MCF 10A (cell line): ENCODE measurements at regions not wholly inside any gene's neighbourhood (a gene's known extent, or its start where the extent isn't known, plus 50 kb on each side); places are given as distances from the start of the nearest gene placed in this dataset.

Experiments
- BruUV-seq: library from RNA; stranded (reverse); fragments of 400-500 nt; replicated peaks from 2 replicates; lab custom pipeline; 2021; lab: Mats Ljungman, UMichigan
- CTCF ChIA-PET: fragments of 300-600 bp; sonication (Branson Sonifier 250); formaldehyde crosslinking; extraction: SDS; loops from one replicate; lab custom pipeline; 2021; ENCODE audit warnings: antibody characterized with exemption, inconsistent platforms; lab: Yijun Ruan, JAX
- POLR2A ChIA-PET: fragments of 300-600, 350-650 bp; sonication (Branson Sonifier 250); formaldehyde crosslinking; extraction: SDS; loops from one replicate; lab custom pipeline; 2020; ENCODE audit warnings: antibody characterized with exemption, inconsistent platforms; lab: Yijun Ruan, JAX
- DNase-seq: peaks from one replicate; pipeline ENCODE4 v3.0.0-alpha.2; 2018; ENCODE audit not compliant: unreplicated experiment
- H3K27ac Mint-ChIP-seq: one replicate; pipeline ENCODE4 v1.8.0; 2022; ENCODE audit warnings: mild to moderate bottlenecking, low read depth, mixed read lengths; ENCODE audit not compliant: unreplicated experiment
- H3K27me3 Mint-ChIP-seq: one replicate; pipeline ENCODE4 v1.8.0; 2022; ENCODE audit warnings: mixed read lengths; ENCODE audit not compliant: insufficient read depth, unreplicated experiment
- H3K36me3 Mint-ChIP-seq: one replicate; pipeline ENCODE4 v1.8.0; 2022; ENCODE audit warnings: mild to moderate bottlenecking, moderate library complexity, mixed read lengths; ENCODE audit not compliant: insufficient read depth, unreplicated experiment
- H3K4me1 Mint-ChIP-seq: one replicate; pipeline ENCODE4 v1.8.0; 2022; ENCODE audit warnings: mixed read lengths; ENCODE audit not compliant: insufficient read depth, unreplicated experiment
- H3K4me3 Mint-ChIP-seq: one replicate; pipeline ENCODE4 v1.8.0; 2022; ENCODE audit warnings: mild to moderate bottlenecking, moderate library complexity, mixed read lengths; ENCODE audit not compliant: unreplicated experiment
- H3K9me3 Mint-ChIP-seq: one replicate; pipeline ENCODE4 v1.8.0; 2022; ENCODE audit warnings: mixed read lengths; ENCODE audit not compliant: unreplicated experiment
- intact Hi-C: fragments of 100-400 bp; cut with micrococcal nuclease; formaldehyde crosslinking; loops from 2 replicates; pipeline ENCODE4 v1.14.1; 2022
- TF ChIP-seq, protein P1 (sequence below): fragments of 200-600 bp; IDR thresholded peaks from one replicate; pipeline ENCODE4 v1.8.0; 2022; ENCODE audit warnings: antibody characterized with exemption, mild to moderate bottlenecking; ENCODE audit not compliant: unreplicated experiment

GRCh38 chr5:174325431-174325830, 279.9 kb downstream of the NSG2 start:
- Mint-ChIP-seq H3K4me1 (peaks cover 25% of the 10 kb centered on the region), H3K27me3 (peaks cover 46% of the 10 kb centered on the region), H3K4me3 (no peak overlapping the region), H3K27ac (no peak overlapping the region), H3K9me3 (peaks cover 6% of the 10 kb centered on the region), H3K36me3 (no peaks in the 10 kb centered on the region)
- TF ChIP-seq, protein P1, sequence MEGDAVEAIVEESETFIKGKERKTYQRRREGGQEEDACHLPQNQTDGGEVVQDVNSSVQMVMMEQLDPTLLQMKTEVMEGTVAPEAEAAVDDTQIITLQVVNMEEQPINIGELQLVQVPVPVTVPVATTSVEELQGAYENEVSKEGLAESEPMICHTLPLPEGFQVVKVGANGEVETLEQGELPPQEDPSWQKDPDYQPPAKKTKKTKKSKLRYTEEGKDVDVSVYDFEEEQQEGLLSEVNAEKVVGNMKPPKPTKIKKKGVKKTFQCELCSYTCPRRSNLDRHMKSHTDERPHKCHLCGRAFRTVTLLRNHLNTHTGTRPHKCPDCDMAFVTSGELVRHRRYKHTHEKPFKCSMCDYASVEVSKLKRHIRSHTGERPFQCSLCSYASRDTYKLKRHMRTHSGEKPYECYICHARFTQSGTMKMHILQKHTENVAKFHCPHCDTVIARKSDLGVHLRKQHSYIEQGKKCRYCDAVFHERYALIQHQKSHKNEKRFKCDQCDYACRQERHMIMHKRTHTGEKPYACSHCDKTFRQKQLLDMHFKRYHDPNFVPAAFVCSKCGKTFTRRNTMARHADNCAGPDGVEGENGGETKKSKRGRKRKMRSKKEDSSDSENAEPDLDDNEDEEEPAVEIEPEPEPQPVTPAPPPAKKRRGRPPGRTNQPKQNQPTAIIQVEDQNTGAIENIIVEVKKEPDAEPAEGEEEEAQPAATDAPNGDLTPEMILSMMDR = no peak
- ChIA-PET CTCF (interaction anchor here (0.7 to 5.0 kb wide), 6 partner anchors 8 to 566 kb away, joined by 3 to 27 read pairs (median 6); partner anchors contain the start of gene NSG2), POLR2A (interaction anchor here (0.7 to 1.2 kb wide), 2 partner anchors 94 to 454 kb away, joined by 3 read pairs; no protein-coding TSS in a partner anchor)
- BruUV-seq = no TSS peak
- no peak for DNase-seq
- intact Hi-C loops = no loop called here

GRCh38 chr5:174325961-174326360, 280.5 kb downstream of the NSG2 start:
- peaks cover 41% of the 10 kb centered on the region for H3K27me3 Mint-ChIP-seq
- H3K9me3 Mint-ChIP-seq = peaks cover 9% of the 10 kb centered on the region
- TF ChIP-seq, protein P1 = no peak
- no peak for DNase-seq
- H3K36me3 Mint-ChIP-seq = no peaks in the 10 kb centered on the region
- intact Hi-C loops = no loop called here
- H3K4me1 Mint-ChIP-seq = peaks cover 25% of the 10 kb centered on the region
- ChIA-PET CTCF (interaction anchor here (0.5 to 5.0 kb wide), 15 partner anchors 10 to 1464 kb away, joined by 3 to 27 read pairs (median 6); partner anchors contain the start of gene NSG2), POLR2A (interaction anchor here (0.7 to 1.2 kb wide), 3 partner anchors 94 to 454 kb away, joined by 3 read pairs; no protein-coding TSS in a partner anchor)
- no peak overlapping the region for H3K27ac Mint-ChIP-seq
- H3K4me3 Mint-ChIP-seq = no peak overlapping the region
- no TSS peak for BruUV-seq

DNA sequence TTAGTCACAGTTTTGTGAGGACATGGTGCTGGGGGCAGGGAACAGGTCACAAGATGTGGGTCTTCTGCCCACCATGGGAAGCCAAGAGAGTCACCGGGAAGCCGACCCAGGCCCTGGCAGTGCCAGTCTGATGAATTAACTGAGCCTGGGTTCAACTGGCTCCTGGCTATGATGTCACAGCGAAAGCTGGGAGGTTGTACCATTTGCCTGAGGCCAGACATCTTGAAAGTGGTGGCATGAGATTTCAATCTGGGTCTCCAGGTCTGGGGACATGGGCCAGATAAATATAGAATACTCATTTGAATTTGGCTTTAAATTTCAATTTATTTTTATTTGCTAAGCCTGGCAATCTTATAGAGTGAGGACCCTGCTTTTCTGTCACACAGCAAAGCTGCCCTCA, 280.9 kb downstream of the NSG2 start:
- intact Hi-C loops = no loop called here
- Mint-ChIP-seq H3K4me3 (no peak overlapping the region), H3K4me1 (peaks cover 25% of the 10 kb centered on the region), H3K36me3 (peaks cover under 1% of the 10 kb centered on the region), H3K27me3 (peaks cover 37% of the 10 kb centered on the region), H3K9me3 (peaks cover 13% of the 10 kb centered on the region), H3K27ac (no peak overlapping the region)
- POLR2A ChIA-PET = interaction anchor here (1.0 to 1.2 kb wide), 4 partner anchors 18 to 399 kb away, joined by 3 to 4 read pairs (median 3); no protein-coding TSS in a partner anchor
- no TSS peak for BruUV-seq
- TF ChIP-seq, protein P1 = no peak
- CTCF ChIA-PET = interaction anchor here (0.5 to 2.5 kb wide), 35 partner anchors 8 to 1464 kb away, joined by 3 to 27 read pairs (median 4); no protein-coding TSS in a partner anchor
- DNase-seq = no peak

GRCh38 chr5:174327317-174327864, 281.9 kb downstream of the NSG2 start:
- DNase-seq = peak; percentile 88
- POLR2A ChIA-PET = interaction anchor here (0.7 to 1.5 kb wide), 6 partner anchors 13 to 398 kb away, joined by 3 to 4 read pairs (median 3); no protein-coding TSS in a partner anchor
- Mint-ChIP-seq H3K27me3 (peaks cover 27% of the 10 kb centered on the region), H3K27ac (peak overlapping the region; percentile 96), H3K36me3 (peaks cover 6% of the 10 kb centered on the region), H3K4me3 (no peak overlapping the region), H3K4me1 (peaks cover 25% of the 10 kb centered on the region), H3K9me3 (peaks cover 14% of the 10 kb centered on the region)
- CTCF ChIA-PET = interaction anchor here (0.5 to 2.5 kb wide), 41 partner anchors 8 to 1561 kb away, joined by 3 to 27 read pairs (median 4); no protein-coding TSS in a partner anchor
- TF ChIP-seq, protein P1 = peak; percentile 98
- intact Hi-C loops = loop anchor here (1.0 kb wide), 5 partner anchors 84 to 609 kb away; no protein-coding TSS in a partner anchor
- no TSS peak for BruUV-seq
